HK-2 (cell line): ENCODE measurements at regions not wholly inside any gene's neighbourhood (a gene's known extent, or its start where the extent isn't known, plus 50 kb on each side); places are given as distances from the start of the nearest gene placed in this dataset.

Experiments
- DNase-seq: peaks from one replicate; pipeline ENCODE4 v3.0.0-alpha.2; 2018; ENCODE audit not compliant: unreplicated experiment

DNA sequence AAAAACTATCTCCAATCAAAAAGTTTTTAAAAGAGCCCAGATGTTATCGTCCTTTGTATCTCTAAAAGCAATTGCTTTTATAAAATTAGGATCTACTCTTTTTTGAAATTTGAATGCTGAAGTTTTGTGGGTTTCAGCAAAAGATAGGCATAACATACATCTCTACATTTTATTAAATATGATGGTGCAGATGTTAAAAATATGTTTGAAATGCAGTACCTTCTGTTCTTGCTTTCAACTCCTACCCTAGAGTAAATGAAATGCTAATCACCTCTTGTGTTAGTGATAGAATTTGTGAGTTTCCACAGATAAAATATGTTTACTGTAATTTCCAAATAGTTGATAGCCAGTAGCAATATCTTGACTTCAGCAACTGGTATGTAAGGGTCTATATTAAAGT, 95.7 kb upstream of the VPREB1 start:
- DNase-seq = no peak

DNA sequence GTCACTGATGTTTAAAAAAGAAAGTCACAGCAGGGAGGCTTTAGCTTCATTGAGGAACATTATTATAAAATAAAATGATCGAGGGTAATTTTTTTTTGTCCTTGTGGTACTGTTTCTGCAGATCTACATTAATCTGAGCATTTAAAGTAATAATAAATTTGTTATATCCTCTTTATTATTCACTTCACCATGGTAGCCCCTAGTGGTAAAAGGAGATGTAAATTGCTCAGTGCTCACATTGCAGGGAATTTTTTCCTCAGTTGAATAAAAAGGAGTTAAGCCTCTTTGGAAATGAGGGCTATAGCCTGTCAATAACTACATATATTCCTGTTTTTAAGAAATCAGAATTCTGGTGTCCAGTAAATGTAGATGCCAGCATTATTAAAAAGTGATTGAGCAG, 99.7 kb upstream of the VPREB1 start:
- DNase-seq = no peak

DNA sequence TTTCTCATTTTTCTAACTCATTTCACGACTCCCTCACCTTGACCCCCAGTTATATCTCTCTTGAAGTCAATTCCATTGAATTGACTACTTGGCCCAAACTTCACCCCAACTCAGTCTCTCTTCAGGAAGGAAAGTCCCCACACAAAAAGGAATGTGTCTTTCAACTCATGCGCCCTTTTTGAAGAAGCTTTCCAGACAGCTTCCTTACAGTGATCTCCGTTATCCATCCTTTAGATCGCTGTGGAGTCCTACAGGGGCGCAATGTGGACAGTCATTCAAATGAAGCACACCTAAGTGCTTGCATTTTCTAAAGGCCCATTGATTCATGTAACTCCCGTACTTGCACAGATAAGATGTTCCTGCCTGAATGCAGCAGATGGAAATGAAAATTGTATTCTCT, 101.1 kb upstream of the VPREB1 start:
- no peak for DNase-seq

DNA sequence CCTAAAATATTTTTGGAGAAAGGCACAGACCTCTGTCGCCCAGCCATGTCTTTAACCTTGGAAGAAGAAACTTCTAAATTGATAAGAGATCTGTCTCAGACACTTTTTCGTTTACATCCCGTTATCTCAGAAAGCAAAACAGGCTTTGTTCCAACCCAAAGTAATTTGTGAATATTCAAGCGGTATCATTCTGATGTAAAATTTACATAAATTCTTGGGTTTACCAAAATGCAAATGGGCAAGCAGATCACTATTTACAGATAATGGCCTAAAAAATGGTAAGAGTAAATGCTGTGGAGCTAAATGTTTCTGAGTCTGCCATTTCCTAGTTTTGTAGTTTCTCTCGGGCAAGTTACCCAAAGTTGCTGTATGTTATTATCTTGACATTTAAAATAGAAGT, 101.9 kb upstream of the VPREB1 start:
- DNase-seq = no peak

DNA sequence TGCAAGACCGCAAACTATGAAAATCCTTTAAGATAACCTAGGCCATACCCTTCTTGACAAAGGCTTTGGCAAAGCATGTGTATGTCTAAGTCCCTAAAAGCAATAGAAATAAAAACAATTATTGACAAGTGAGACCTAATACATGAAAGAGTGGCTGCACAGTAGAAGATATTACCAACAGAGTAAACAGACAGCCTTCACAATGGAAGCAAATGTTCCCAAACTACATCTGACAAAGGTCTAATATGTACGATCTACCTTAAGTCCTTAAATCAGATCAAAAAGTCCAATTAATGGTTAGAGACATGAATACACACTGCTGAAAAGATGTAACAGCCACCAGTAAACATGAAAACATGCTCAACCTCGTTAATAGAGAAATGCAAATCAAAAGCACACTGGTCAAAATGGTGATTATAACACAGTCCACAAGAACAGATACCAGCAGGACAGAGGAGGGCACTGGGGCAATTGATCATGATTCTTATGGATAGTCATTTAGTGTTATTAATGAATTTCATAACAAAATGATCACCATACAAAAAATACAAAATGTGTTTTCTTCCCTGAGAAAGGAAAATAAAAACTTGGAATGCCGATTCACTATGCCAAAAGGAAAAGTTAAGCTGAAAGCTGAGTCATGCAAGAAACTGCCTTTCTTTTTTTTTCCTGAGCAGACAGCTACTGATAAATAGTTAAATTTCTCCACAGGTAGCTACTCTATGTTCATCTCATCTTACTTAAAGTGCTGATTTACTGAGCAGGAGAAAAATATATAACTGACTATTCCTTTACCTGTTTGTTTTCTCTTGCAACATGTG, 102.6 kb upstream of the VPREB1 start:
- DNase-seq = no peak

DNA sequence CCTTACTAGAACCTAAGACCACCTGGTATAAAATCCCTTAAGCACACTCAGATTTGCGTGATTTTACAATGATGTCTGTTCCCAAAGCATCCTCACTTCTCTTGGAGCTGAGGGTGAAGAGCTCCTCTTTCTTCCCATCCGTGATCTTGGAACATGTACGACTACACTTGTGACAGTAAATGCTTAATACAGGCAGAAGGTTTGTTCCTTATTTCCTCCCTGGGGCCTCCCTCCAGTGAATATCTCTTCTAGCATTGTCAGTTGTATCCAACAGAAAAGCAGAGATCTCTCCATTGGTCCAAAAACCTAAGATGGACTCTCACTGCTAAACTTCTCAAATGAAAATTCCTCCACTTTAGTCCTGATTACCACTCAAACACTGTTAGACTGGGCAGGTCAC, 103.6 kb upstream of the VPREB1 start:
- DNase-seq = no peak

DNA sequence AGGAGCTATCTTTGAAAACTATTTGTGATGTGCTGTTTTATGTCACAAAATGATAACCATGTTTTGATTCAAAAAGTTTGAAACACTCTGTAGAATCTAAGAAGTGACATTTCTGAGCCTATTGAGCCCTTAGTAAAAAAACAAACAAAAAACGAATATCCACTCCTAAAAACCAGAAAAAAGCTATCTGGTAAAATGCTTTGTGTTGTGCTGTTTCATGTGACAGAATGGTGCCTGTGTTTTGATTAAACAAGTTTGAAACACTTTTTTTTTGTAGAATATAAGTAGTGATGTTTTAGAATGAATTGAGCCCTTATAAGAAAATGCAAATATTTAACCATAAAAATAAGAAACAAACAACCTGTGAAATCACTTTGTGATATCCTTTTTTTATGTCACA, 105.2 kb upstream of the VPREB1 start:
- no peak for DNase-seq

DNA sequence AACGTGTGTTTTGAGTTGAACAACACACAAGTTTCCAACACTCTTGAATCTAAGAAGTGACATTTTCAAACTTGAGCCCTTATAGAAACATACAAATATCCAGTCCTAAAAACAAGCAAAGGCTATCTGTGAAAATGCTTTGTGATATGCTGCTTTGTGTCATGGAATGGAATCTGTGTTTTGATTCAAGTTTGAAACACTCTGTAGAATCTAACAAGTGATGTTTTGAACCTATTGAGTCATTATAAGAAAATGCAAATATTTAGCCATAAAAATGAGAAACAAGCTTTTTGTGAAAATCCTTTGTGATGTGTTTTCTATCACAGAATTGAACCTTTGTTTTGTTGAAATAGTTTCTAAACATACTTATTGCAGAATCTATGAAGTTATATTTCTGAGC, 105.7 kb upstream of the VPREB1 start:
- DNase-seq = no peak

DNA sequence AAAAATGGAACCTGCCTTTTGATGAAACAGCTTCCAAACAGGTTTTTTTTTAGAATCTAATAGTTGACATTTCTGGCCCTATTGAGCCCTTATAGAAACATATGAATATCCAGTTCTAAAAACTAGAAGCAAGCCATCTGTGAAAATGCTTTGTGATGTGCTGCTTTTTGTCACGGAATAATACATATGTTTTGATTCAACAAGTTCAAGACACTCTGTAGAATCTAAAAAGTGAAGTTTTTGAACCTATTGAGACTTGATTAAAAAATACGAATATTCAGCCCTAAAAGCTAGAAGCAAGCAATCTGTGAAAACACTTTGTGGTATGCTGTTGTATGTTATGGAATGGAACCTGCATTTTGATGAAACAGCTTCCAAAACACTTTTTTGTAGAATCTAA, 106.7 kb upstream of the VPREB1 start:
- DNase-seq = no peak

DNA sequence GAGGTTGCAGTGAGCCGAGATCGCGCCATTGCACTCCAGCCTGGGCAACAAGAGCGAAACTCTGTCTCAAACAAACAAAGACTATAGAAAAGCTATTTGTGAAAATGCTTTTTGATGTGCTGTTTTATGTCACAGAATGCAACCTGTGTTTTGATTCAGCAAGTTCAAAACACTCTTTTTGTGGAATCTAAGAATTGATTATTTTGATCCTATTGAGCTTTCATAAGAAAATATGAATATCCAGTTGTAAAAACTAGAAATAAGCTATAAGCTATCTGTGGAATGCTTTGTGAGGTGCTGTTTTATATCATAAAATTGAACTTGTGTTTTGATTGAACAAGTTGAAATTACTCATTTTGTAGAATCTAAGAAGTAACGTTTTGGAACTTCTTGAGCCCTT, 110.7 kb upstream of the VPREB1 start:
- DNase-seq = no peak

DNA sequence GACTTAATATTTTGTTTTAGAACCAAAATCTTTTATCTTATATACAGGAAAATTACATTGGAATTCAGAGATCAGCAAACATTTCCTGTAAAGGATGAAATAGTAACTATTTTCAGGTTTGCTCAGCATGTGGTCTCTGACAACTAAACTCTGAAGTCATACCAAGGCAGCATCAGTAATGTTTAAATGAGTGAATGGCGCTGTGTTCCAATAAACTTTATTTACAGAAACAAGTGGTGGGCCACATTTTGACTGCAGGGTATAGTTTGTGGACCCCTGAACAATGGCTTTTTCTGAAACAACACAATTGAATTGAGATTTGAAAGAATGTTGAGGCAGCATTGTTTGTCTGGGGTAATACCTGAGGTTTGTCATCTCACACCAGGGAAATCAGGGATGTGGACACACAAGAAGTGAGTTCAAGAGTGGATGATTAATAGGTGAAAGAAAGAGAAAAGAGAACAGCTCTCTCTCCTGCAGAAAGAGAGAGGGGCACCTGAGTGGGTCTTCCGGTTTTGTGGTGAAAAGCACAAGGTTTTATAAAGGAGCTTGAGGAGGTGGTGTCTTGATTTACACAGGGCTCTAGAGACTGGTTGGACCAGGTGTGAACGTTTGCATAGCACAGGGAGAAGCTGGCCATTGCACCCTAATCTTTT, 113.5 kb upstream of the VPREB1 start:
- no peak for DNase-seq

DNA sequence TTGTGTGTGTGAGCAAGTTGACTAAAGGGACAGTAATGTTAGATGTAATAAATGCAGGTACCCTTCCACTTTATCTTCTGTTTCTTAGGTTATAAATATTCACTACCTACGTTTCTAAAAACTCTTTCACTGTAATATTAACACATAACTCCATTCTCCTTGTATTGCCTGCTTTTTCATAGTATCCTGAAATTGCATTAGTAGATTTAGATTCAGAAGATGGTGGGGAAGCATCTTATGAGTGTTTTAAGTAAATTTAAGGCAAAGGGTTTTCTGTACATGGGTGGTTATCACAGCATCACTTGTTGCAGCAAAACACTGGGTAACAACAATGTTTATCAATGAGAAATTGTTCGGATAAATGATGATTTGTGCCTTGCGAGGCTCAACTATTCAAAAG, 115.2 kb upstream of the VPREB1 start:
- DNase-seq = no peak

DNA sequence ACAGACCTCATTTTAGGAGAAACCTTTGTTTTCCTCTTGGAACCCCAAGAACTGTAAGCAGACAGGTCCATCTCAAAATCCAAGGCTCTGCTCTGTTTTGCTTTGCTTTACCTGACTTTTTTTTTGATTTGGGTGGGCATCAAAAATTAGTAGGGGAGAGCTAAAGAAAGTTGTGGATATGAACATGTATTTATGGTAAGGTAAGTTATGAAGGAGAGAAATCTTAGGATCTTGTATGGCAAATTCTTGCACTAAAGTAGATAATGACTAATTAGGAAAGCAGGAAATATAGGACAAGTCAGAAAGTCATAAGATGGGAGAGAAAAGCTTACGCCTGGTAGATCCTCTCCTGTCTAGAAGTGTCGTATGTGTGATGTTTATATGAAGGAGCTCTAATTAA, 116.1 kb upstream of the VPREB1 start:
- DNase-seq = no peak

DNA sequence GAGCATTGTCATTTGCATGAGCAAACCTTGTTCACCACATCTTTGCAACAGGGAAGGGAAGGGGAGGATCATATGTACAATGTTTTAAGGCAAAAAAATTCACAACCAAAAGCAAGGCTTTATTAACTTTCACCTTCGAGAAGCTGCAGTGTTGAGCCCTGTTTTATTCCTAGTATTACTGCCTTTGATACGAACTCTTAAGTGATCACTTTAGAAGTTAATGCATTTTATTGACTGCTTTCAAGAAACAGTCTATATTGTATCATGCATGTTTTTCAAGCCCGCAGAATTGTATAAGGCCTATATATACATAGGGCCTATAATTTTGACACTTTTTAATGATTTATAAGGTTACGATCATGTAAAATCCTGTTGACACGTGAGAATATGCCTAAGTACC, 117.5 kb upstream of the VPREB1 start:
- DNase-seq = no peak

DNA sequence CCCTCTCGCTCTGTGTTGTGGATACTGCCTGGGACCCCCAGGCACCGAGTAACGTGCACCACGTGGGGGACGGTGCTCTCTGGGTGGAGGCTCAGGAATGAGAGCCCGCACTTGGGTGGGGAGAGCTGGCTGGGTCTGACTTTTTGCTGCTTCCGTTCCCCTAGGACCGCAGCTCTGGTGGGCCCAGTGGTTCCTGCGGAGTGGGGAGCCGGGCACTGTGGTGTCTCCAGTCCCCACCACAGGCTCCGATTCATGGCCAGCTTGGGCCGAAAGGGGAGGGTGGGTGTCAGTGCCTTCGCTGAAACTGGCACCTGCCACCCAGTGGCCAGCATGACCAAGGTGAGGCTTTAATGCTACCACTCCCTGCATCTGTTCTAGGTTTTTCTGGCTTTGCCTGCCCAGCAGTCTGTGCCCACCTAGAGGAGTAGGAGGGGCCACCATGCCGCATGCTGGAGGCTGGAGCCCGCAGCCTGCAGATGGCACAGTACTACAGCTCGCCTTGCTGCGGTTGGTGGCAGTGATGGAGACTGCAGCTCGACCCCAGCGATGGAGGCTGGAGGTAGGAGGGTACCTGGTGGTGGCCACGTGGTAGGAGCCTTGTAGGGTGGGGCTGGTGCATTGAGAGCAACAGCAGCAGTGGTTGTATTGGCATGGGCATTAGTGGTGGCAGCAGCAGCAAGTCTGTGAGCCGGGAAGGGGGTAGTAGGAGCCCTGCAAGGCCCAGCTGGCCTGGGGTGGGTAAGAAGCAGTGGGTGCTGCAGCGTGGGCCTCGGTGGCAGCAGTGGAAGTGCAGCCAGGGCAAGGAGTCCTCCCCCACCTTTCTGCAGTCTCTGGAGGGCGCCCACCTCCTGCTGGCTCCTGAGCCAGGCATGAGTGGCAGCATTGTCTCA, 118.8 kb upstream of the VPREB1 start:
- DNase-seq = no peak

DNA sequence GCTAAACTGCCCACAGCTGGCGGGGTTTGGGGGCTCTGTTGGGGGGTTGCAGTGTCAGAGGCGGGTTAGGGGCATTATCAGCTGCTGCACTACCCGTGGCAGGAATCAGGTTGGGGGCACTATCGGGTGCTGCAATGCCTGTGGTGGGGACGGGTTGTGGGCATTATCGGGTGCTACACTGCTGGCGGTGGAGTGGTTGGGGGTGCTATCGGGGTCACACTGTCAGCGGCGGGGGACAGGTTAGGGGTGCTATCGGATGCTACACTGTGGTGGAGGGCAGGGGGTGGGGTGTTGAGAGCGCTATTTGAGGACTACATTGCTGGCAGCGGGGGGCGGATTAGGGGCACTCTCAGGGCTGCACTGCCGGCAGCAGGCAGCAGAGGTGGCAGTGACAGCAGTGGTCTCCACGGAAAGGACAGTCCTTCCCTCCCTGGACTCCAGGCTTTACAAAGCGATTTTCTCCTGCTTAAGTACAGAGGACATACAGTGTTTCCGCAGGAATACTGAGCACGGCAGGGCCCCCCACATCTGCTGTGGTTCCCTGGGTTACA, 119.5 kb upstream of the VPREB1 start:
- DNase-seq = no peak

DNA sequence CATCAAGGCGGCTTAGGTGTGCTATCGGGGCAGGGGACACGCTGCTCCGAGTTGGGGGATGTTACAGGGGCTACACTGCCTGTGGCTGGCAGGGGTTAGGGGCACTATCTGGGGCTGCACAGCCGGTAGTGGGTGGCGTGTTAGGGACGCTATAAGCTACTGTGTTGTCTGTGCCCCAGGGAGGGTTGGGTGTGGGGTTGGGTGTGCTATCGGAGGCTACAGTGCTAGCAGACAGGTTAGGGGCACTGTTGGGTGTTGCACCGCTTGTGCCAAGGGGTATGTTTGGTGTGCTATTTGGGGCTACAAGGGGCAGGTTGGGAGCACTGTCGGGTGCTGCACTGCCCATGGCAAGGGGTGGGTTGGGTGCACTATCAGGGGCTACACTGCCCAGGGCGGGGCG, 120.2 kb upstream of the VPREB1 start:
- DNase-seq = no peak

DNA sequence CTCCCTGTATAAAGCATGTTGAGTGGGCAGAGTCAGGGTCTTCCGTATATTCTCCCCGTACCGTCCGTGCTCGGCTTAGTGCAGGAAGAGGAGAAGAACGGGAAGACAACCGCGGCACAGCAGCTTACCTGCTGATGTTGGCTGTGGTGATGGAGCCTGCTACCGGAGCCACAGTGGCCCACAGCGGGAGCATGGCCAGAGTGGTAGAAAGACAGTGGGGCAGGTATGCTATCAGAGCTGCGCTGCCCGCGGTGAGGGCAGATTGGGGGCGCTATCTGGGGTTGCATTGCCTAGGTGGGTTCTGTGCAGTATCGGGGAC, 120.7 kb upstream of the VPREB1 start:
- no peak for DNase-seq

DNA sequence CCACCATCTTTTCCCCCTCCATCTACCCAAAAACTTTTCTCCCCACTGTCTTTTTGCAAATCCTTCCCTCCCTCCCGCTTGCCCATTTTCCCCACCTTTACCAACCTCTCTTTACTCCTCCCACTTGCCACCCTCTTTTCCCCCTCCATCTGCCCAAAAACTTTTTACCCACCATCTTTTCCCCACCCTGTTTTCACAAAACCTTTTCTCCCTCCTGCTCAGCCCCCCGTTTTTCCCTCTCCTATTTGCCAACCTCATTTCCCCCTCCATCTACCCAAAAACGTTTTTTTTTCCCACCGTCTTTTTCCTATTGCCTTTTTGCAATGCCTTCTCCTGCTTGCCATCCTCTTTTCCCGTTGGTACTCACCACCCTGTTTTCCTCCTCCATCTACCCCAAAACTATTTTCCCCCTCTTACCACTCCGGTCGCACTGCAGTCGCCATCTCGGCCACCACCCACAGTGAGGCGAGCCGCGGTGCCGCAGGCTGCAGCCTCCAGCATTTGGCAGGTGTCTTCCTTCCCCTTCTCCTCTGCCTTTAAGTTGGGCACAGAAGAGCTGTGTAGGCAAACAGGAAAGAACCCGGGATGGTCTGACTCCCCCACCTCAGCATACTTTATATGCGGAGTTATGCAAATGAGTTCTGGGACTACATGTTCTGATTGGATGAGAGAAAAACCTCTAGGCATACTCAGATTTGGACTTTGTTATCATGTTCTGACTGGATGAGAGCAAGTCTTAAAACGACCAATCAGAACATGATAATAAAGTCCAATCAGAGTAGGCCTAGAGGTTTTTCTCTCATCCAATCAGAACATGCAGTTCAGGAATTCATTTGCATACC, 121.2 kb upstream of the VPREB1 start:
- no peak for DNase-seq

DNA sequence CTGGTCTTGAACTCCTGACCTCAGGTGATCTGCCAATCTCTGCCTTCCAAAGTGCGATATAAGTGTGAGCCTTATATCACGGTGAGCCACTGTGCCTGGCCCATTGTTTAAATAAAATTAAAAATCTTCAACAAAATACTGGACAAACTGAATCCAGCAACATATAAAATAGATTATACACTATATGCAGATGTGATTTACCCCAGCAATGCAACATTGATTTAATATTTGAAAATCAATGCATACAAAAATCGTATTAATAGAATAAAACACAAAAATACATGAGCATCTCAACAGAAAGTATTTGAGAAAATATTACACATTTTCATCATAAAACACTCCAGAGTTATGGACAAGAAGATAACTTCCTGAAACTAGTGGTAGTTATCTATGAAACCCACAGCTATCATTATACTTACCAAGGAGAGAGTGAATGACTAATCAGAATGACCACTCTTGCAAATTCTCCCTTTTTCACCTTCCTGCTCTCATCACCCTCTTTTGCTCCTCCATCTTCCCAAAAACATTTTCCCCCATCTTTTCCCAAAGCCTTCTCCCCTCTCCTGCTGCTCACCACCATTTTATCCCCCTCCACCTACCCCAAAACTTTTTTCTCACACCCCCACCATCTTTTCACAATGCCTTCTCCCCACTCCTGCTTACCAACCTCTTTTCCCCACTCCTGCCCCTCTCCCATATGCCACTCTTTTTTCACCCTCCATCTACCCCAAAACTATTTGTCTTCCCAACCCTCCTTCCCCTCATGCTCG, 122.1 kb upstream of the VPREB1 start:
- DNase-seq = no peak

DNA sequence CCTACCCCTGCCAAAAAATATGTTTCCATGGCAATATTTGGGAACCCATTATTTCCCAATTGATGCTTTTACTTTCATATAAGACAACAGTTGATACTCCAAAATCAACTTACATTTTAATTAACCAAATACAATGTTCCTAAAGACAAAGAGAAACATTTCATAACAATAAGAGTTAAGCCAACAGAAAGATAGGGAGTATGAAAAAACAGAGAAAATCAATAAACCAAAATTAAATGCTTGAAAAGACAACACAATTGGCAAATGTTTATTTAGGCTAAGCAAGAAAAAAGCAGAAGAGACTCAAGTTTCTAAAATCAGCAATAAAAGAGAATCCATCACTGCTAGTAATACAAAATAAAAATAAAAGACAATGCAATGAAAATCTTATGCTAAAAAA, 123.1 kb upstream of the VPREB1 start:
- no peak for DNase-seq
